ENCODE measurements at regions not wholly inside any gene's neighbourhood (a gene's known extent, or its start where the extent isn't known, plus 50 kb on each side); places are given as distances from the start of the nearest gene placed in this dataset.

DNA sequence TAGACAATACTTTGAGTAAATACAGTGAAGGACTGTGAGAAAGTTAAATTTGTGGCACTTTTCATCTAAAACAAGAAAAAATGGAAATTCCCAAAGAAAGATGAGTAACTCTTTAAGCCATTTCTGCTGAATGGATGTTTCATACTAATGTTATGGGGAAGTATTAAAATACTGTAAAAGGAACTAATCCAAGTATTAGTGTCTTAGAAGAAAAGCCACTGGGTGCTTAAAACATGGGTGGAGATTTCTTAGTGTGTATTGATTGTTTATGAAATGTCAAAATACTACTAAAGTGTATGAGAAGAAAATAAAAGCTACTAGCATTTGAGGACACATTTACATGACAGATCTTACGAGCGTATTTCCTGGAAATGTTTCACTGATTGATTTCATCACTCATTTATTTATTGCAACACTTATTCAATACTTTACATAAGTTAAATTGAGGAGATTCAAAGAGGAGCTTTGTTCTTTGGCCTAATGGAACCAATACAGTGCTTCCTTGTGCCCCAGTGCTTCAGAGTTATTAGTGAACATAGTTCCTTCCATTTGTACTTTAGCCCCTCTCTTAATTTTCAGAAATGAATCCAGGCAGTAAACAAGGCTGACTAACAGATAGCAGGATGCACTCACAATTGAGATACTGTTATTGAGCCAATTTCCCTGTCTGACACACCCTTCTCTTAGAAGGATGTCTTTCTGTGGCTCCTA, 155.5 kb upstream of the AHR start (continued):
- TF ChIP-seq, protein P1, sequence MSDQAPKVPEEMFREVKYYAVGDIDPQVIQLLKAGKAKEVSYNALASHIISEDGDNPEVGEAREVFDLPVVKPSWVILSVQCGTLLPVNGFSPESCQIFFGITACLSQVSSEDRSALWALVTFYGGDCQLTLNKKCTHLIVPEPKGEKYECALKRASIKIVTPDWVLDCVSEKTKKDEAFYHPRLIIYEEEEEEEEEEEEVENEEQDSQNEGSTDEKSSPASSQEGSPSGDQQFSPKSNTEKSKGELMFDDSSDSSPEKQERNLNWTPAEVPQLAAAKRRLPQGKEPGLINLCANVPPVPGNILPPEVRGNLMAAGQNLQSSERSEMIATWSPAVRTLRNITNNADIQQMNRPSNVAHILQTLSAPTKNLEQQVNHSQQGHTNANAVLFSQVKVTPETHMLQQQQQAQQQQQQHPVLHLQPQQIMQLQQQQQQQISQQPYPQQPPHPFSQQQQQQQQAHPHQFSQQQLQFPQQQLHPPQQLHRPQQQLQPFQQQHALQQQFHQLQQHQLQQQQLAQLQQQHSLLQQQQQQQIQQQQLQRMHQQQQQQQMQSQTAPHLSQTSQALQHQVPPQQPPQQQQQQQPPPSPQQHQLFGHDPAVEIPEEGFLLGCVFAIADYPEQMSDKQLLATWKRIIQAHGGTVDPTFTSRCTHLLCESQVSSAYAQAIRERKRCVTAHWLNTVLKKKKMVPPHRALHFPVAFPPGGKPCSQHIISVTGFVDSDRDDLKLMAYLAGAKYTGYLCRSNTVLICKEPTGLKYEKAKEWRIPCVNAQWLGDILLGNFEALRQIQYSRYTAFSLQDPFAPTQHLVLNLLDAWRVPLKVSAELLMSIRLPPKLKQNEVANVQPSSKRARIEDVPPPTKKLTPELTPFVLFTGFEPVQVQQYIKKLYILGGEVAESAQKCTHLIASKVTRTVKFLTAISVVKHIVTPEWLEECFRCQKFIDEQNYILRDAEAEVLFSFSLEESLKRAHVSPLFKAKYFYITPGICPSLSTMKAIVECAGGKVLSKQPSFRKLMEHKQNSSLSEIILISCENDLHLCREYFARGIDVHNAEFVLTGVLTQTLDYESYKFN (CRISPR knock-in tag; conservative IDR thresholded peaks at IDR 0.05) = peak; percentile 78
- 0 out of 2 replicates have a peak, but pooled peaks have one; percentile 24 for TF ChIP-seq KDM5A (IDR thresholded peaks at IDR 0.05; ENCODE audit: borderline replicate concordance, low read length)

DNA sequence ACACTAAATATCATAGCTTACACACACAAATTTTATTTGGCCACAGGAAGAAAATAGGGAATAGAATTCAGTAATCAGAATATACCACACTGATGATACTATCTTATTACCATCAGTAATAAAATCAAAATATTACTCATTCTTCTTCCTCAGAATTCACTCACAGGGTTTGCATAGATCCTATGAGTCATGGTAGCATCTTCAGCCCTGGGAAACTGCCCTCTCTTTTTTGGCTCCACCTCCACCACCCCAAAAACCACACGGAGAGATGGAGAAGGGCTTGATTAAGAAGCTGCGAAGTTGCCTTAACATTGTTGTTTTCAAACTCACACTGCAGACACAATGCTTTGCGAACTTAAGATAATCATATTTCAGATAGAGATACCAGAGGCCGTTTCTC, 154.1 kb upstream of the AHR start:
- 86% methylated on average over 4 of the region's 4 CpGs for WGBS (ENCODE audit: low lambda C conversion rate)
- no peak for TF ChIP-seq ZNF432 (CRISPR knock-in tag; IDR thresholded peaks at IDR 0.05; ENCODE audit: borderline replicate concordance)
- TF ChIP-seq, protein P2, sequence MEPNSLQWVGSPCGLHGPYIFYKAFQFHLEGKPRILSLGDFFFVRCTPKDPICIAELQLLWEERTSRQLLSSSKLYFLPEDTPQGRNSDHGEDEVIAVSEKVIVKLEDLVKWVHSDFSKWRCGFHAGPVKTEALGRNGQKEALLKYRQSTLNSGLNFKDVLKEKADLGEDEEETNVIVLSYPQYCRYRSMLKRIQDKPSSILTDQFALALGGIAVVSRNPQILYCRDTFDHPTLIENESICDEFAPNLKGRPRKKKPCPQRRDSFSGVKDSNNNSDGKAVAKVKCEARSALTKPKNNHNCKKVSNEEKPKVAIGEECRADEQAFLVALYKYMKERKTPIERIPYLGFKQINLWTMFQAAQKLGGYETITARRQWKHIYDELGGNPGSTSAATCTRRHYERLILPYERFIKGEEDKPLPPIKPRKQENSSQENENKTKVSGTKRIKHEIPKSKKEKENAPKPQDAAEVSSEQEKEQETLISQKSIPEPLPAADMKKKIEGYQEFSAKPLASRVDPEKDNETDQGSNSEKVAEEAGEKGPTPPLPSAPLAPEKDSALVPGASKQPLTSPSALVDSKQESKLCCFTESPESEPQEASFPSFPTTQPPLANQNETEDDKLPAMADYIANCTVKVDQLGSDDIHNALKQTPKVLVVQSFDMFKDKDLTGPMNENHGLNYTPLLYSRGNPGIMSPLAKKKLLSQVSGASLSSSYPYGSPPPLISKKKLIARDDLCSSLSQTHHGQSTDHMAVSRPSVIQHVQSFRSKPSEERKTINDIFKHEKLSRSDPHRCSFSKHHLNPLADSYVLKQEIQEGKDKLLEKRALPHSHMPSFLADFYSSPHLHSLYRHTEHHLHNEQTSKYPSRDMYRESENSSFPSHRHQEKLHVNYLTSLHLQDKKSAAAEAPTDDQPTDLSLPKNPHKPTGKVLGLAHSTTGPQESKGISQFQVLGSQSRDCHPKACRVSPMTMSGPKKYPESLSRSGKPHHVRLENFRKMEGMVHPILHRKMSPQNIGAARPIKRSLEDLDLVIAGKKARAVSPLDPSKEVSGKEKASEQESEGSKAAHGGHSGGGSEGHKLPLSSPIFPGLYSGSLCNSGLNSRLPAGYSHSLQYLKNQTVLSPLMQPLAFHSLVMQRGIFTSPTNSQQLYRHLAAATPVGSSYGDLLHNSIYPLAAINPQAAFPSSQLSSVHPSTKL (CRISPR knock-in tag; IDR thresholded peaks at IDR 0.05) = no peak
- no peak for TF ChIP-seq CENPX (CRISPR knock-in tag; IDR thresholded peaks at IDR 0.05)
- TF ChIP-seq, protein P3, sequence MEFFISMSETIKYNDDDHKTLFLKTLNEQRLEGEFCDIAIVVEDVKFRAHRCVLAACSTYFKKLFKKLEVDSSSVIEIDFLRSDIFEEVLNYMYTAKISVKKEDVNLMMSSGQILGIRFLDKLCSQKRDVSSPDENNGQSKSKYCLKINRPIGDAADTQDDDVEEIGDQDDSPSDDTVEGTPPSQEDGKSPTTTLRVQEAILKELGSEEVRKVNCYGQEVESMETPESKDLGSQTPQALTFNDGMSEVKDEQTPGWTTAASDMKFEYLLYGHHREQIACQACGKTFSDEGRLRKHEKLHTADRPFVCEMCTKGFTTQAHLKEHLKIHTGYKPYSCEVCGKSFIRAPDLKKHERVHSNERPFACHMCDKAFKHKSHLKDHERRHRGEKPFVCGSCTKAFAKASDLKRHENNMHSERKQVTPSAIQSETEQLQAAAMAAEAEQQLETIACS (CRISPR knock-in tag; IDR thresholded peaks at IDR 0.05) = no peak
- no peak for TF ChIP-seq CHD4 (IDR thresholded peaks at IDR 0.05; ENCODE audit: borderline replicate concordance, low read length)
- no peak for TF ChIP-seq FOXK1 (CRISPR knock-in tag; IDR thresholded peaks at IDR 0.05; ENCODE audit: borderline replicate concordance, low read depth)

More for the DNA sequence above, 154.1 kb upstream of the AHR start:
- Histone ChIP-seq H3K9ac (ENCODE audit: insufficient read depth, low read depth, low read length) (no peak overlapping the region), H2AFZ (ENCODE audit: low read length) (no peak overlapping the region), H3K4me2 (ENCODE audit: low read depth, low read length) (no peak overlapping the region), H3K36me3 (replicated peaks in 1 of 2; ENCODE audit: control insufficient read depth in 1 of 2, insufficient read depth in 2 of 2, low read length in 2 of 2) (no peaks in the 10 kb centered on the region), H3K79me2 (ENCODE audit: insufficient read depth, low read length) (no peaks in the 10 kb centered on the region), H3K27me3 (ENCODE audit: control insufficient read depth in 1 of 2, insufficient read depth in 2 of 2, low read length in 2 of 2) (no peaks in the 10 kb centered on the region), H3K9me3 (ENCODE audit: low read length) (no peaks in the 10 kb centered on the region), H3K4me1 (ENCODE audit: insufficient read depth, low read length) (peaks cover 64% of the 10 kb centered on the region), H3K4me3 (replicated peaks in 1 of 3; ENCODE audit: insufficient read depth in 1 of 3, low read depth in 2 of 3, low read length in 3 of 3) (no peak overlapping the region), H3K27ac (ENCODE audit: extremely low read length, insufficient read depth, low read length) (peak overlapping the region; percentile 80), H4K20me1 (ENCODE audit: insufficient read depth, low read length) (no peaks in the 10 kb centered on the region)
- no TSS peak for BruUV-seq (replicated peaks)
- ChIA-PET POLR2A (interaction anchor here (1.6 kb wide), 1 partner anchor 12 kb away, joined by 8 read pairs; no protein-coding TSS in a partner anchor), CTCF (ENCODE audit: low intra/inter-chr PET ratio, low total read pairs) (no interaction called here)
- intact Hi-C loops (cut with micrococcal nuclease; ENCODE audit: unreplicated experiment) = no loop called here
- in situ Hi-C loops (cut with HindIII; ENCODE audit: extremely low pct_ligation_motif_present, low pct_unique_long_range_greater_than_20kb) = no loop called here
- no peak for DNase-seq (ENCODE audit: low spot score)
- ATAC-seq = no peak
- FAIRE-seq = no peak

All from HepG2 (cell line).